HG03460 (cell line): ENCODE measurements at regions not wholly inside any gene's neighbourhood (a gene's known extent, or its start where the extent isn't known, plus 50 kb on each side); places are given as distances from the start of the nearest gene placed in this dataset.
A peak's percentile ranks its signal among the peaks of the same experiment; 100 is the strongest.

Experiments
- ATAC-seq: cut with Tn5 transposase; IDR thresholded peaks from one replicate; pipeline ENCODE4 v1.9.1; 2021; ENCODE audit not compliant: unreplicated experiment

GRCh38 chr17:27240086-27240801, 53.7 kb upstream of the WSB1 start:
- ATAC-seq: no peak

- no peak for ATAC-seq
Measured at GRCh38 chr17:27240802-27241155, 53.1 kb upstream of the WSB1 start.

DNA sequence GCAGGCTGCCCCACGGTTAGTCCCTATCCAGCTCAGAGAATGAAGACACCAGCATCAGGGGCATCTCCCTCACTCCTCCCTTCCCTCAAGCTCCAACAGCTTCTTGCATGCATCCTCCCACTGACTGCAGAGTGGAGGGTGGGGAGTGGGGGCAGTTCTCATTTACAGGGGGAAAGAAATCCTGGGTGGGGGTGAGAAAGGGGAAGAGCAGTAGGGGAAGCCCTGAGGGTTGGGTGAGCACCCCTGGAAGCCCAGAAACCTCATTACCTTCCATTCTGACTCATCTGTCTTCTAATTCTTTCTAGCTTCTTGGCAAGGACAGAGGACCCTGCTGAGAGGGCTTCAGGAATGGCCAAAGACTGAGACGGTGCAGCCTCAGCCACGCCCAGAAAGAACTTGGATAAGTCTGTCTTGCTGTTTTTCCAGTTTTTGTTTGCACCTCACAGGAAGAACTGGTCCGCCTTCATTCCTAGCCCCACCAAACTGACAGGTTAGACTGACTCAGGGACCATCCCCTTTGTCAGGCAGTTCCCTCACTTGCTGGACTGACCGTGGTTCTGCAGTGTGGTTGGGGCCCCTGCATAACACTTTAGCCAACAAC, 52.5 kb upstream of the WSB1 start:
- peak; percentile 49 for ATAC-seq

GRCh38 chr17:27242951-27243350, 51.0 kb upstream of the WSB1 start:
- ATAC-seq: no peak

DNA sequence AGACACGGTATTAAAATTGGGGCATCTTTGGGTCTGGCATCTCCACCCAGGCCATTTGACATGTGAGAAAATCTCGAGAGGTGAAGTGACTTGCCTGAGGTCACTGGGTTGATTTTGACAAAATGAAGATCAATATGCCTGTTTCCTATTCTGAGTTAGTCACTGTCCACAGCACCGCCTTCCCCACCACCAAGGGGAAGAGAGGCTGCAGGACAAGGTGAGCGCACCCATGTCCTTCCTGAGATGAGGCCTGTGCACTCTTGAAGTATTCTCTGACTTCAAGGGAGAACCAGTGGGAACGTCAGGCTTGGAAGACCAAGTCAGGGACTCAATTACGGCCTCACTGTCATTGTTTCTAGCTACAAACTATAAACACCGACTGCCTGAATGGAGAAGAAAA, 49.9 kb upstream of the WSB1 start:
- ATAC-seq: no peak
